IMR-90 (cell line): ENCODE measurements at regions not wholly inside any gene's neighbourhood (a gene's known extent, or its start where the extent isn't known, plus 50 kb on each side); places are given as distances from the start of the nearest gene placed in this dataset.
A peak's percentile ranks its signal among the peaks of the same experiment; 100 is the strongest.

Source experiments
- ATAC-seq: fragments of 200-7000 bp; cut with Tn5 transposase; 2 replicates; pipeline ENCODE4 v1.9.1; 2020; ENCODE audit warnings: low read depth, mild to moderate bottlenecking, moderate library complexity
- BruUV-seq: library from RNA; stranded (reverse); fragments of 400-500 nt; replicated peaks from 2 replicates; lab custom pipeline; 2021; lab: Mats Ljungman, UMichigan
- CTCF ChIA-PET: fragments of 300-600 bp; formaldehyde crosslinking; extraction: SDS; loops from one replicate; lab custom pipeline; 2021; ENCODE audit warnings: antibody characterized with exemption; lab: Yijun Ruan, JAX
- POLR2A ChIA-PET: fragments of 300-600 bp; sonication (Branson Sonifier 250); formaldehyde crosslinking; loops from one replicate; lab custom pipeline; 2022; ENCODE audit warnings: antibody characterized with exemption; ENCODE audit not compliant: unreplicated experiment; lab: Charles Lee
- DNase-seq: peaks from one replicate; pipeline ENCODE4 v3.0.0; 2013
- H2AFZ ChIP-seq: replicated peaks from 2 replicates; pipeline ENCODE3; 2013; ENCODE audit warnings: low read length, mild to moderate bottlenecking; ENCODE audit not compliant: poor library complexity
- H2AK5ac ChIP-seq: 2 replicates; pipeline ENCODE4 v1.6.1; 2013; ENCODE audit warnings: low read depth, low read length, inconsistent platforms
- H2AK9ac ChIP-seq: replicated peaks from 2 replicates; pipeline ENCODE3; 2013; ENCODE audit warnings: mild to moderate bottlenecking, low read depth, low read length, moderate library complexity; ENCODE audit not compliant: poor library complexity
- H2BK120ac ChIP-seq: 2 replicates; pipeline ENCODE4 v1.6.1; 2013; ENCODE audit warnings: low read depth, low read length, inconsistent platforms
- H2BK15ac ChIP-seq: 3 replicates; pipeline ENCODE4 v1.6.1; 2013; ENCODE audit warnings: low read depth, low read length, inconsistent platforms
- H2BK20ac ChIP-seq: 2 replicates; pipeline ENCODE4 v1.6.1; 2013; ENCODE audit warnings: low read depth, mild to moderate bottlenecking, inconsistent platforms, low read length, moderate library complexity
- H2BK5ac ChIP-seq: 2 replicates; pipeline ENCODE4 v1.6.1; 2013; ENCODE audit warnings: mild to moderate bottlenecking, low read depth, low read length, inconsistent platforms; ENCODE audit not compliant: poor library complexity, severe bottlenecking
- H3K14ac ChIP-seq: replicated peaks from 2 replicates; pipeline ENCODE4 v1.6.1; 2013; ENCODE audit warnings: low read depth, low read length, inconsistent platforms
- H3K18ac ChIP-seq: 2 replicates; pipeline ENCODE4 v1.6.1; 2013; ENCODE audit warnings: low read depth, low read length, control low read depth
- H3K23ac ChIP-seq: 2 replicates; pipeline ENCODE4 v1.6.1; 2013; ENCODE audit warnings: low read depth, low read length, inconsistent platforms
- H3K27ac ChIP-seq: 2 replicates; pipeline ENCODE4 v1.5.1; 2013; ENCODE audit warnings: mild to moderate bottlenecking, control low read depth, low read length; ENCODE audit not compliant: insufficient read depth
- H3K27me3 ChIP-seq: 2 replicates; pipeline ENCODE4 v1.6.1; 2013; ENCODE audit warnings: low read length; ENCODE audit not compliant: control insufficient read depth, insufficient read depth
- H3K36me3 ChIP-seq: 2 replicates; pipeline ENCODE4 v1.6.1; 2013; ENCODE audit warnings: low read length, mixed read lengths; ENCODE audit not compliant: control insufficient read depth, insufficient read depth
- H3K4ac ChIP-seq: 2 replicates; pipeline ENCODE4 v1.6.1; 2013; ENCODE audit warnings: low read depth, low read length, inconsistent platforms
- H3K4me1 ChIP-seq: 2 replicates; pipeline ENCODE4 v1.6.1; 2013; ENCODE audit warnings: low read length, mixed read lengths; ENCODE audit not compliant: control insufficient read depth, insufficient read depth
- H3K4me2 ChIP-seq: 2 replicates; pipeline ENCODE4 v1.6.1; 2013; ENCODE audit warnings: low read depth, mild to moderate bottlenecking, control low read depth, low read length, moderate library complexity
- H3K4me3 ChIP-seq: 2 replicates; pipeline ENCODE4 v1.5.1; 2013; ENCODE audit warnings: low read depth, mild to moderate bottlenecking, control low read depth, low read length, moderate library complexity; ENCODE audit not compliant: insufficient read depth
- H3K56ac ChIP-seq: 2 replicates; pipeline ENCODE4 v1.6.1; 2013; ENCODE audit warnings: low read length, inconsistent platforms; ENCODE audit not compliant: insufficient read depth; ENCODE audit errors: extremely low read depth
- H3K79me1 ChIP-seq, 2 experiments: 2 replicates each; pipeline ENCODE4 v1.6.1; 2013; ENCODE audit warnings: low read length in 2 of 2, inconsistent platforms in 1 of 2, low read depth in 1 of 2
- H3K9ac ChIP-seq: 2 replicates; pipeline ENCODE4 v1.6.1; 2013; ENCODE audit warnings: low read depth, low read length, control low read depth
- H3K9me1 ChIP-seq: 2 replicates; pipeline ENCODE4 v1.6.1; 2013; ENCODE audit warnings: low read length, inconsistent platforms; ENCODE audit not compliant: insufficient read depth
- H3K9me3 ChIP-seq: 2 replicates; pipeline ENCODE4 v1.6.1; 2013; ENCODE audit warnings: low read length; ENCODE audit not compliant: control insufficient read depth, insufficient read depth
- H4K20me1 ChIP-seq: 2 replicates; pipeline ENCODE4 v1.6.1; 2013; ENCODE audit warnings: low read length, inconsistent platforms; ENCODE audit not compliant: insufficient read depth
- H4K5ac ChIP-seq: 2 replicates; pipeline ENCODE4 v1.6.1; 2013; ENCODE audit warnings: mild to moderate bottlenecking, low read depth, low read length, control low read depth
- H4K8ac ChIP-seq, 2 experiments: 2 replicates each; pipeline ENCODE4 v1.6.1; 2013; ENCODE audit warnings: low read depth in 2 of 2, low read length in 2 of 2, control low read depth in 1 of 2, inconsistent platforms in 1 of 2
- H4K91ac ChIP-seq: 2 replicates; pipeline ENCODE4 v1.6.1; 2013; ENCODE audit warnings: low read depth, low read length, inconsistent platforms; ENCODE audit not compliant: insufficient read depth
- BHLHE40 ChIP-seq: fragments of 150-350 bp; IDR thresholded peaks from 2 replicates; pipeline ENCODE4 v1.6.1; 2016; ENCODE audit warnings: mild to moderate bottlenecking, low read depth, low read length
- CEBPB ChIP-seq: IDR thresholded peaks from 2 replicates; pipeline ENCODE4 v1.6.1; 2012; ENCODE audit warnings: low read depth, low read length, improper control_type of control experiment
- CHD1 ChIP-seq: IDR thresholded peaks from 2 replicates; pipeline ENCODE4 v1.6.1; 2012; ENCODE audit warnings: low read depth, low read length, improper control_type of control experiment
- FOS ChIP-seq: fragments of 150-350 bp; IDR thresholded peaks from 2 replicates; pipeline ENCODE4 v1.6.1; 2016; ENCODE audit warnings: low read depth, low read length
- MAFK ChIP-seq: IDR thresholded peaks from 2 replicates; pipeline ENCODE4 v1.6.1; 2012; ENCODE audit warnings: low read depth, low read length, improper control_type of control experiment
- MAZ ChIP-seq: IDR thresholded peaks from 2 replicates; pipeline ENCODE4 v1.6.1; 2012; ENCODE audit warnings: low read depth, mild to moderate bottlenecking, low read length, improper control_type of control experiment, moderate library complexity, borderline replicate concordance
- MXI1 ChIP-seq: IDR thresholded peaks from 2 replicates; pipeline ENCODE4 v1.6.1; 2012; ENCODE audit warnings: low read depth, mild to moderate bottlenecking, low read length, moderate library complexity, borderline replicate concordance
- NFE2L2 ChIP-seq: fragments of 150-350 bp; IDR thresholded peaks from 2 replicates; pipeline ENCODE4 v1.6.1; 2016; ENCODE audit warnings: low read depth, mild to moderate bottlenecking, low read length
- POLR2A ChIP-seq: IDR thresholded peaks from 2 replicates; pipeline ENCODE4 v1.6.1; 2012; ENCODE audit warnings: mild to moderate bottlenecking, low read depth, low read length
- RAD21 ChIP-seq: IDR thresholded peaks from 2 replicates; pipeline ENCODE4 v1.6.1; 2012; ENCODE audit warnings: low read length, improper control_type of control experiment
- RCOR1 ChIP-seq: IDR thresholded peaks from 2 replicates; pipeline ENCODE4 v1.6.1; 2012; ENCODE audit warnings: mild to moderate bottlenecking, low read length, improper control_type of control experiment; ENCODE audit not compliant: insufficient replicate concordance
- RFX5 ChIP-seq: IDR thresholded peaks from 2 replicates; pipeline ENCODE4 v1.8.0; 2012; ENCODE audit warnings: low read depth, mild to moderate bottlenecking, low read length, moderate library complexity
- SMC3 ChIP-seq: fragments of 150-350 bp; IDR thresholded peaks from 2 replicates; pipeline ENCODE4 v1.6.1; 2016; ENCODE audit warnings: low read depth, mild to moderate bottlenecking, antibody characterized with exemption, low read length, moderate library complexity
- WGBS, 2 experiments: methylation state at CpG; one replicate each; pipeline versions ENCODE4 v1.1.5 to v1.1.7; 2013; ENCODE audit warnings: missing lambda C conversion rate in 2 of 2; ENCODE audit not compliant: insufficient read length in 1 of 2; ENCODE audit errors: extremely low coverage in 2 of 2; 5-methylcytosine and 5-hydroxymethylcytosine counted together
- dilution Hi-C: fragments of 300-500 bp; cut with HindIII; formaldehyde crosslinking; loops from one replicate; pipeline ENCODE4 v1.14.3; 2018; ENCODE audit warnings: low sequenced_read_pairs; ENCODE audit not compliant: unreplicated experiment
- in situ Hi-C: fragments of 300-500 bp; cut with MboI; formaldehyde crosslinking; loops from 3 replicates; pipeline ENCODE4 v1.14.3; 2019; ENCODE audit warnings: low sequenced_read_pairs, inconsistent platforms, mixed read lengths
- intact Hi-C: fragments of 100-400 bp; cut with micrococcal nuclease; formaldehyde crosslinking; loops from 2 replicates; pipeline ENCODE4 v1.10.0; 2022
- TF ChIP-seq, protein P1 (sequence below): fragments of 150-350 bp; IDR thresholded peaks from 2 replicates; pipeline ENCODE4 v1.6.1; 2016; ENCODE audit warnings: low read depth, mild to moderate bottlenecking, low read length, moderate library complexity, borderline replicate concordance
- TF ChIP-seq, protein P2 (sequence below): conservative IDR thresholded peaks from 2 replicates; pipeline ENCODE4 v1.5.1; 2012; ENCODE audit warnings: mild to moderate bottlenecking, low read depth, low read length, improper control_type of control experiment

DNA sequence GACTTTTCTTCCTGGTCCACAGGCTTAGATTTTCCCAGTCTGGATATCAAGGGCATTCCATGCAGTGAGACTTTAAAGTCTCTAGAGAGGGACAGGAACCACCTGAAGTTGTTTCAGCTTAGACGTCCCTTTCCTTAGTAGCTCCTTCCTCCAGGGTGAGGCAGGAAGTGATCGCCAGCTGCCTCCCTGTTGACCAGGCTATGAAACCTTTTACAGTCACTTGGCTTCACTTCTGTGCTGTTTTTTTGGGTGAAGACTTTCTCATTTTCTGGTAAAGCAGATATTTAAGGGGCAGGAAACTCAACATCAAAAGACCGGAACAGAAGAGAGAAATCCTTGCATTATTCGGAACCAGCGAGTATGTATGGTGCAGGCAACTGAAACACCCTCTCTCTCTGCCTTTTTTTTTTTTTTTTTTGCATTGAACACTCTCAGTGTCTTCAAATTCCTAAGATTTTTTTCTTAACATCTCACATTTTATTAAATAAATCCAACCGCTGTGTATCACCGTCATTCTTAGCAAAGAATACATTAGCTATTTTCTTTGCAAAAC lies 234.6 kb upstream of the IRF2BP2 start:
- H2BK15ac ChIP-seq = peak overlapping the region; percentile 74; the same call in 2 of the 3 replicates
- H2BK120ac ChIP-seq = peak overlapping the region; percentile 84
- H3K23ac ChIP-seq = 0 out of 2 replicates have a peak overlapping the region, but pooled peaks have one; percentile 14
- BruUV-seq = no TSS peak
- ATAC-seq (peak; percentile 73), DNase-seq (peak; percentile 64)
- H3K36me3 ChIP-seq = no peaks in the 10 kb centered on the region
- peak overlapping the region; percentile 29; the same call in 1 of the 2 replicates for H3K56ac ChIP-seq
- H3K9me3 ChIP-seq = no peaks in the 10 kb centered on the region
- intact Hi-C loops (no loop called here), dilution Hi-C loops (loop anchor here (25.0 kb wide), 1 partner anchor 107 kb away; no protein-coding TSS in a partner anchor), in situ Hi-C loops (no loop called here)
- WGBS, 2 experiments = 100% methylated on average over 1 of the region's 7 CpGs; no CpG with 5 or more reads in 1 of the 2 experiments
- peak overlapping the region; percentile 64 for H3K14ac ChIP-seq
- H3K9me1 ChIP-seq = peaks cover 4% of the 10 kb centered on the region
- H3K4ac ChIP-seq = peak overlapping the region; percentile 75
- H3K18ac ChIP-seq = peak overlapping the region; percentile 42
- peak overlapping the region; percentile 11 for H2AFZ ChIP-seq
- H3K9ac ChIP-seq = peak overlapping the region; percentile 21; the same call in 1 of the 2 replicates
- H2BK5ac ChIP-seq = peak overlapping the region; percentile 55
- H3K27me3 ChIP-seq = no peaks in the 10 kb centered on the region
- H3K4me1 ChIP-seq = peaks cover 10% of the 10 kb centered on the region
- H3K27ac ChIP-seq = peak overlapping the region; percentile 42; the same call in 1 of the 2 replicates
- H2AK9ac ChIP-seq = no peak overlapping the region
- ChIA-PET CTCF (interaction anchor here (1.4 kb wide), 1 partner anchor 10 kb away, joined by 3 read pairs; no protein-coding TSS in a partner anchor), POLR2A (no interaction called here)
- peak overlapping the region; percentile 53 for H4K5ac ChIP-seq
- no peak overlapping the region for H3K4me2 ChIP-seq
- peak overlapping the region; percentile 80 for H4K91ac ChIP-seq
- H4K20me1 ChIP-seq = no peaks in the 10 kb centered on the region
- peak overlapping the region; percentile 73; the same call in 1 of the 2 replicates for H2AK5ac ChIP-seq
- peak overlapping the region; percentile 85 for H2BK20ac ChIP-seq
- H4K8ac ChIP-seq = peak overlapping the region; percentile 43 to 48; a peak in 2 of 4 replicates
- no peaks in the 10 kb centered on the region for H3K79me1 ChIP-seq
- H3K4me3 ChIP-seq = no peak overlapping the region
- TF ChIP-seq, protein P1, sequence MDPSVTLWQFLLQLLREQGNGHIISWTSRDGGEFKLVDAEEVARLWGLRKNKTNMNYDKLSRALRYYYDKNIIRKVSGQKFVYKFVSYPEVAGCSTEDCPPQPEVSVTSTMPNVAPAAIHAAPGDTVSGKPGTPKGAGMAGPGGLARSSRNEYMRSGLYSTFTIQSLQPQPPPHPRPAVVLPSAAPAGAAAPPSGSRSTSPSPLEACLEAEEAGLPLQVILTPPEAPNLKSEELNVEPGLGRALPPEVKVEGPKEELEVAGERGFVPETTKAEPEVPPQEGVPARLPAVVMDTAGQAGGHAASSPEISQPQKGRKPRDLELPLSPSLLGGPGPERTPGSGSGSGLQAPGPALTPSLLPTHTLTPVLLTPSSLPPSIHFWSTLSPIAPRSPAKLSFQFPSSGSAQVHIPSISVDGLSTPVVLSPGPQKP = no peak
- TF ChIP-seq RFX5 (no peak), MXI1 (no peak), CEBPB (no peak), SMC3 (no peak), MAFK (no peak), FOS (no peak), MAZ (no peak), RAD21 (no peak), NFE2L2 (no peak), BHLHE40 (no peak), RCOR1 (no peak), POLR2A (no peak), CHD1 (no peak)
- TF ChIP-seq, protein P2, sequence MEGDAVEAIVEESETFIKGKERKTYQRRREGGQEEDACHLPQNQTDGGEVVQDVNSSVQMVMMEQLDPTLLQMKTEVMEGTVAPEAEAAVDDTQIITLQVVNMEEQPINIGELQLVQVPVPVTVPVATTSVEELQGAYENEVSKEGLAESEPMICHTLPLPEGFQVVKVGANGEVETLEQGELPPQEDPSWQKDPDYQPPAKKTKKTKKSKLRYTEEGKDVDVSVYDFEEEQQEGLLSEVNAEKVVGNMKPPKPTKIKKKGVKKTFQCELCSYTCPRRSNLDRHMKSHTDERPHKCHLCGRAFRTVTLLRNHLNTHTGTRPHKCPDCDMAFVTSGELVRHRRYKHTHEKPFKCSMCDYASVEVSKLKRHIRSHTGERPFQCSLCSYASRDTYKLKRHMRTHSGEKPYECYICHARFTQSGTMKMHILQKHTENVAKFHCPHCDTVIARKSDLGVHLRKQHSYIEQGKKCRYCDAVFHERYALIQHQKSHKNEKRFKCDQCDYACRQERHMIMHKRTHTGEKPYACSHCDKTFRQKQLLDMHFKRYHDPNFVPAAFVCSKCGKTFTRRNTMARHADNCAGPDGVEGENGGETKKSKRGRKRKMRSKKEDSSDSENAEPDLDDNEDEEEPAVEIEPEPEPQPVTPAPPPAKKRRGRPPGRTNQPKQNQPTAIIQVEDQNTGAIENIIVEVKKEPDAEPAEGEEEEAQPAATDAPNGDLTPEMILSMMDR = no peak
